CD4-positive, alpha-beta T cell (primary cell): ENCODE measurements at regions not wholly inside any gene's neighbourhood (a gene's known extent, or its start where the extent isn't known, plus 50 kb on each side); places are given as distances from the start of the nearest gene placed in this dataset.

Experiments
- ATAC-seq: fragments of 200-7000 bp; cut with Tn5 transposase; one replicate; pipeline ENCODE4 v1.10.0; 2022; ENCODE audit warnings: mild to moderate bottlenecking; ENCODE audit not compliant: poor library complexity
- CTCF ChIA-PET: fragments of 350-600 bp; sonication (Branson Sonifier 250); formaldehyde crosslinking; loops from one replicate; lab custom pipeline; 2021; ENCODE audit warnings: antibody characterized with exemption, inconsistent platforms; lab: Charles Lee
- POLR2A ChIA-PET: fragments of 350-600 bp; sonication (Branson Sonifier 250); formaldehyde crosslinking; loops from one replicate; lab custom pipeline; 2021; ENCODE audit warnings: antibody characterized with exemption, inconsistent platforms; lab: Charles Lee
- DNase-seq, 14 experiments: peaks; one replicate each; pipeline ENCODE4 v3.0.0-alpha.2; 2013 to 2020; ENCODE audit warnings: mixed read lengths in 2 of 14
- H3K27ac ChIP-seq, 2 donors: one replicate each; pipeline versions ENCODE4 v1.5.1 to v1.7.0; 2013; ENCODE audit warnings: low read length in 2 of 2, low read depth in 1 of 2, mild to moderate bottlenecking in 1 of 2
- H3K27me3 ChIP-seq, 2 experiments: 1 replicate in 1 of 2; 2 replicates in 1 of 2; pipeline versions ENCODE4 v1.6.1 to v1.7.0; 2013; ENCODE audit warnings: low read length in 2 of 2, control low read depth in 1 of 2, mild to moderate bottlenecking in 1 of 2, moderate library complexity in 1 of 2; ENCODE audit not compliant: insufficient read depth in 2 of 2, control insufficient read depth in 1 of 2
- H3K36me3 ChIP-seq: one replicate; pipeline ENCODE4 v1.6.1; 2013; ENCODE audit warnings: low read length, control low read depth; ENCODE audit not compliant: insufficient read depth
- H3K4me1 ChIP-seq: one replicate; pipeline ENCODE4 v1.6.1; 2013; ENCODE audit warnings: low read length, control low read depth; ENCODE audit not compliant: insufficient read depth
- H3K4me3 ChIP-seq: one replicate; pipeline ENCODE4 v1.5.1; 2013; ENCODE audit warnings: mild to moderate bottlenecking, low read length, moderate library complexity
- H3K9me3 ChIP-seq, 2 experiments: 1 replicate in 1 of 2; 2 replicates in 1 of 2; pipeline versions ENCODE4 v1.6.1 to v1.7.0; 2013; ENCODE audit warnings: low read length in 2 of 2, mild to moderate bottlenecking in 2 of 2, control low read depth in 1 of 2, moderate library complexity in 1 of 2; ENCODE audit not compliant: control insufficient read depth in 1 of 2, insufficient read depth in 1 of 2
- H3K27ac Mint-ChIP-seq: one replicate; pipeline ENCODE4 v1.8.0; 2020; ENCODE audit warnings: mixed read lengths
- H3K27me3 Mint-ChIP-seq: one replicate; pipeline ENCODE4 v1.8.0; 2021; ENCODE audit warnings: mixed read lengths
- H3K36me3 Mint-ChIP-seq: one replicate; pipeline ENCODE4 v1.8.0; 2021; ENCODE audit warnings: low read depth, mixed read lengths
- H3K4me1 Mint-ChIP-seq: one replicate; pipeline ENCODE4 v1.8.0; 2021; ENCODE audit warnings: low read depth, mixed read lengths
- H3K4me3 Mint-ChIP-seq: one replicate; pipeline ENCODE4 v1.8.0; 2020; ENCODE audit warnings: mild to moderate bottlenecking, mixed read lengths
- H3K9me3 Mint-ChIP-seq: one replicate; pipeline ENCODE4 v1.8.0; 2020; ENCODE audit warnings: mixed read lengths
- CTCF ChIP-seq: fragments of 200-600 bp; IDR thresholded peaks from one replicate; pipeline ENCODE4 v1.8.0; 2022; ENCODE audit warnings: antibody characterized with exemption, mild to moderate bottlenecking
- intact Hi-C, 2 experiments: fragments of 100-400 bp; cut with DNase I in 1 of 2; cut with micrococcal nuclease in 1 of 2; formaldehyde crosslinking; loops; one replicate each; pipeline versions ENCODE4 v1.15.1 to v1.9.0; 2023 to 2025; cut with DNase I, micrococcal nuclease

GRCh38 chr12:114993165-114993564 is 309.2 kb upstream of the TBX3 start:
- H3K9me3 Mint-ChIP-seq: peaks cover 17% of the 10 kb centered on the region
- Histone ChIP-seq H3K9me3 (peaks cover 0 to 7% of the 10 kb centered on the region in 2 experiments), H3K36me3 (no peaks in the 10 kb centered on the region), H3K4me3 (no peak overlapping the region), H3K4me1 (no peaks in the 10 kb centered on the region), H3K27me3 (no peaks in the 10 kb centered on the region), H3K27ac (no peak overlapping the region)
- H3K27ac Mint-ChIP-seq: no peak overlapping the region
- TF ChIP-seq CTCF: no peak
- no peak overlapping the region for H3K4me3 Mint-ChIP-seq
- H3K36me3 Mint-ChIP-seq: no peaks in the 10 kb centered on the region
- peaks cover 4% of the 10 kb centered on the region for H3K27me3 Mint-ChIP-seq
- DNase-seq (no peak), ATAC-seq (no peak)
- CTCF ChIA-PET: no interaction called here
- POLR2A ChIA-PET: no interaction called here
- no peaks in the 10 kb centered on the region for H3K4me1 Mint-ChIP-seq
- intact Hi-C loops: no loop called here

GRCh38 chr12:114992443-114992842 is 308.5 kb upstream of the TBX3 start:
- TF ChIP-seq CTCF: no peak
- CTCF ChIA-PET: no interaction called here
- H3K27me3 Mint-ChIP-seq: peaks cover 4% of the 10 kb centered on the region

GRCh38 chr12:114990381-114990780 is 306.4 kb upstream of the TBX3 start:
- no peak overlapping the region for H3K4me3 ChIP-seq
- no peaks in the 10 kb centered on the region for H3K36me3 ChIP-seq
- Mint-ChIP-seq H3K4me1 (no peaks in the 10 kb centered on the region), H3K27ac (no peak overlapping the region), H3K36me3 (no peaks in the 10 kb centered on the region), H3K4me3 (no peak overlapping the region), H3K27me3 (peaks cover 4% of the 10 kb centered on the region), H3K9me3 (peaks cover 20% of the 10 kb centered on the region)
- ChIA-PET POLR2A (no interaction called here), CTCF (no interaction called here)
- intact Hi-C loops: no loop called here
- H3K27ac ChIP-seq: no peak overlapping the region
- H3K9me3 ChIP-seq: peaks cover 0 to 7% of the 10 kb centered on the region in 2 experiments
- DNase-seq (no peak), ATAC-seq (no peak)
- no peaks in the 10 kb centered on the region for H3K4me1 ChIP-seq
- no peaks in the 10 kb centered on the region for H3K27me3 ChIP-seq
- TF ChIP-seq CTCF: no peak

More at GRCh38 chr12:114992443-114992842, 308.5 kb upstream of the TBX3 start:
- intact Hi-C loops: no loop called here
- no peak overlapping the region for H3K27ac Mint-ChIP-seq
- DNase-seq (no peak), ATAC-seq (no peak)
- Histone ChIP-seq H3K4me1 (no peaks in the 10 kb centered on the region), H3K27me3 (no peaks in the 10 kb centered on the region), H3K27ac (no peak overlapping the region), H3K9me3 (peaks cover 0 to 7% of the 10 kb centered on the region in 2 experiments), H3K4me3 (no peak overlapping the region), H3K36me3 (no peaks in the 10 kb centered on the region)
- H3K4me3 Mint-ChIP-seq: no peak overlapping the region
- POLR2A ChIA-PET: no interaction called here
- H3K4me1 Mint-ChIP-seq: no peaks in the 10 kb centered on the region
- H3K9me3 Mint-ChIP-seq: peaks cover 17% of the 10 kb centered on the region
- no peaks in the 10 kb centered on the region for H3K36me3 Mint-ChIP-seq
